ENCODE measurements at regions not wholly inside any gene's neighbourhood (a gene's known extent, or its start where the extent isn't known, plus 50 kb on each side); places are given as distances from the start of the nearest gene placed in this dataset.

DNA sequence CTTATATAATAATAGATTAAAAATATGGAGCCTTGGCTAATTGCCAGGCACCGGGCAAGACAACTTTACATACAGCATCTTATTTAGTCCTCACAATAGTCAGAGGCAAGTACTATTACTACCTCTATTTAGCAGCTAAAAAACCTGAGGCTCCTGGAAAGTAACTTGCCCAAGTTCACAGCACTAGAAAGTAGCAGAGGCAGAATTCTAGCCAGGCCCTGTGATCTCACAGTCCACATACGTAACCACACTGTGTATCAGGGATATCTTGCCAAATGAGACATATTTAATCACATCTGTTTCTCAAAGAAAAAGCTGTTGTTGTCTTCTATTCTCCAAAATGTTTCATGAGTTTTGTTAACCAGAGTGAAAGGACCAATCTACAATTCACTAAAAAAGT, 378.5 kb downstream of the PLPP3 start:
- TF ChIP-seq, protein P1, sequence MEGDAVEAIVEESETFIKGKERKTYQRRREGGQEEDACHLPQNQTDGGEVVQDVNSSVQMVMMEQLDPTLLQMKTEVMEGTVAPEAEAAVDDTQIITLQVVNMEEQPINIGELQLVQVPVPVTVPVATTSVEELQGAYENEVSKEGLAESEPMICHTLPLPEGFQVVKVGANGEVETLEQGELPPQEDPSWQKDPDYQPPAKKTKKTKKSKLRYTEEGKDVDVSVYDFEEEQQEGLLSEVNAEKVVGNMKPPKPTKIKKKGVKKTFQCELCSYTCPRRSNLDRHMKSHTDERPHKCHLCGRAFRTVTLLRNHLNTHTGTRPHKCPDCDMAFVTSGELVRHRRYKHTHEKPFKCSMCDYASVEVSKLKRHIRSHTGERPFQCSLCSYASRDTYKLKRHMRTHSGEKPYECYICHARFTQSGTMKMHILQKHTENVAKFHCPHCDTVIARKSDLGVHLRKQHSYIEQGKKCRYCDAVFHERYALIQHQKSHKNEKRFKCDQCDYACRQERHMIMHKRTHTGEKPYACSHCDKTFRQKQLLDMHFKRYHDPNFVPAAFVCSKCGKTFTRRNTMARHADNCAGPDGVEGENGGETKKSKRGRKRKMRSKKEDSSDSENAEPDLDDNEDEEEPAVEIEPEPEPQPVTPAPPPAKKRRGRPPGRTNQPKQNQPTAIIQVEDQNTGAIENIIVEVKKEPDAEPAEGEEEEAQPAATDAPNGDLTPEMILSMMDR (conservative IDR thresholded peaks at IDR 0.05; ENCODE audit: low read length): no peak
- TF ChIP-seq EZH2phosphoT487 (IDR thresholded peaks at IDR 0.05; ENCODE audit: borderline replicate concordance): no peak

Data from Loucy (cell line).